SK-N-SH (cell line): ENCODE measurements at regions not wholly inside any gene's neighbourhood (a gene's known extent, or its start where the extent isn't known, plus 50 kb on each side); places are given as distances from the start of the nearest gene placed in this dataset.

Source experiments
- CTCF ChIA-PET: fragments of 300-600, 350-600 bp; formaldehyde crosslinking; extraction: SDS; loops from one replicate; lab custom pipeline; 2021; lab: Yijun Ruan, JAX
- POLR2A ChIA-PET: fragments of 350-600 bp; sonication (Branson Sonifier 250); formaldehyde crosslinking; extraction: SDS; loops from one replicate; lab custom pipeline; 2020; ENCODE audit warnings: antibody characterized with exemption, inconsistent platforms; lab: Yijun Ruan, JAX
- DNase-seq: peaks from one replicate; pipeline ENCODE4 v3.0.0; 2012
- H2AFZ ChIP-seq: fragments of 200-600 bp; sonication (generic); 2 replicates; pipeline ENCODE4 v1.8.1; 2016; ENCODE audit warnings: antibody characterized with exemption, mild to moderate bottlenecking, low read depth
- H3F3A ChIP-seq: fragments of 200-600 bp; sonication (generic); replicated peaks from 2 replicates; pipeline ENCODE3; 2016; ENCODE audit warnings: antibody characterized with exemption, mild to moderate bottlenecking; ENCODE audit not compliant: insufficient read depth
- H3K27ac ChIP-seq, 2 experiments: fragments of 200-500 bp in 1 of 2; fragments of 200-600 bp in 1 of 2; sonication (Bioruptor generic) in 1 of 2; sonication (generic), shearing (Covaris generic) in 1 of 2; 2 replicates each; pipeline versions ENCODE4 v1.5.1 to v1.6.1; 2014 to 2016; ENCODE audit warnings: low read depth in 2 of 2, inconsistent platforms in 1 of 2, low read length in 1 of 2, mild to moderate bottlenecking in 1 of 2, mixed read lengths in 1 of 2
- H3K27me3 ChIP-seq: fragments of 200-600 bp; sonication (generic), shearing (Covaris generic); 2 replicates; pipeline ENCODE4 v1.6.1; 2016; ENCODE audit warnings: mixed run types; ENCODE audit not compliant: insufficient read depth
- H3K36me3 ChIP-seq, 2 experiments: fragments of 200-500 bp in 1 of 2; fragments of 200-600 bp in 1 of 2; sonication (Bioruptor generic) in 1 of 2; sonication (generic) in 1 of 2; replicated peaks in 1 of 2; 2 replicates each; pipeline versions ENCODE3 to v1.5.1; 2014 to 2016; ENCODE audit warnings: low read length in 1 of 2, mild to moderate bottlenecking in 1 of 2; ENCODE audit not compliant: insufficient read depth in 2 of 2, control insufficient read depth in 1 of 2
- H3K4me1 ChIP-seq, 2 experiments: fragments of 200-500 bp in 1 of 2; fragments of 200-600 bp in 1 of 2; sonication (Bioruptor generic) in 1 of 2; sonication (generic), shearing (Covaris generic) in 1 of 2; 2 replicates each; pipeline versions ENCODE4 v1.5.1 to v1.6.1; 2014 to 2016; ENCODE audit warnings: low read depth in 1 of 2, low read length in 1 of 2, mixed run types in 1 of 2; ENCODE audit not compliant: insufficient read depth in 2 of 2, control insufficient read depth in 1 of 2
- H3K4me2 ChIP-seq: fragments of 200-600 bp; sonication (generic), shearing (Covaris generic); 2 replicates; pipeline ENCODE4 v1.6.1; 2017; ENCODE audit warnings: mixed run types
- H3K4me3 ChIP-seq, 2 experiments: fragments of 200-500 bp in 1 of 2; fragments of 200-600 bp in 1 of 2; sonication (Bioruptor generic) in 1 of 2; sonication (generic), shearing (Covaris generic) in 1 of 2; 2 replicates each; pipeline versions ENCODE4 v1.5.1 to v1.8.1; 2014 to 2016; ENCODE audit warnings: low read depth in 2 of 2, inconsistent platforms in 1 of 2, low read length in 1 of 2, mild to moderate bottlenecking in 1 of 2, mixed read lengths in 1 of 2, moderate library complexity in 1 of 2
- H3K79me2 ChIP-seq: fragments of 200-600 bp; sonication (generic); 2 replicates; pipeline ENCODE4 v1.8.1; 2017; ENCODE audit warnings: mild to moderate bottlenecking; ENCODE audit not compliant: insufficient read depth
- H3K9ac ChIP-seq: fragments of 200-600 bp; sonication (generic); 2 replicates; pipeline ENCODE4 v1.6.1; 2017; ENCODE audit warnings: mixed run types
- H3K9me2 ChIP-seq: fragments of 200-600 bp; sonication (generic); 2 replicates; pipeline ENCODE4 v1.6.1; 2017; ENCODE audit warnings: mixed run types
- H3K9me3 ChIP-seq: fragments of 200-600 bp; sonication (generic); 2 replicates; pipeline ENCODE4 v1.6.1; 2017; ENCODE audit warnings: mixed run types, mild to moderate bottlenecking, moderate library complexity
- H4K20me1 ChIP-seq: fragments of 200-600 bp; sonication (generic); 2 replicates; pipeline ENCODE4 v1.6.1; 2017; ENCODE audit warnings: mild to moderate bottlenecking, mixed run types; ENCODE audit not compliant: insufficient read depth
- CTCF ChIP-seq: fragments of 200-600 bp; sonication (generic); IDR thresholded peaks from 2 replicates; pipeline ENCODE4 v1.6.1; 2017; ENCODE audit warnings: antibody characterized with exemption, mild to moderate bottlenecking, moderate library complexity
- ELF1 ChIP-seq: IDR thresholded peaks from 2 replicates; pipeline ENCODE4 v1.4.0; 2012
- FOXJ3 ChIP-seq: sonication (generic); formaldehyde crosslinking; IDR thresholded peaks from 2 replicates; pipeline ENCODE4 v1.5.1; 2020; ENCODE audit warnings: mild to moderate bottlenecking, missing genetic modification reagents
- FOXM1 ChIP-seq: IDR thresholded peaks from 2 replicates; pipeline ENCODE4 v1.4.0; 2012; ENCODE audit warnings: low read depth, mild to moderate bottlenecking
- GATA2 ChIP-seq: sonication (generic); formaldehyde crosslinking; IDR thresholded peaks from 2 replicates; pipeline ENCODE4 v1.5.0; 2020; ENCODE audit warnings: mild to moderate bottlenecking, missing genetic modification reagents
- RAD21 ChIP-seq: IDR thresholded peaks from 2 replicates; pipeline ENCODE4 v1.6.1; 2012; ENCODE audit warnings: mild to moderate bottlenecking, low read length
- RCOR1 ChIP-seq: fragments of 150-350 bp; IDR thresholded peaks from 2 replicates; pipeline ENCODE4 v1.6.1; 2017; ENCODE audit warnings: antibody characterized with exemption, low read length
- RXRA ChIP-seq: IDR thresholded peaks from 2 replicates; pipeline ENCODE4 v1.4.0; 2012; ENCODE audit warnings: low read depth, mild to moderate bottlenecking, borderline replicate concordance
- SIN3A ChIP-seq: IDR thresholded peaks from 2 replicates; pipeline ENCODE4 v1.6.1; 2012; ENCODE audit warnings: low read depth, mild to moderate bottlenecking, low read length, moderate library complexity, borderline replicate concordance
- SMC3 ChIP-seq: IDR thresholded peaks from 2 replicates; pipeline ENCODE4 v1.6.1; 2012; ENCODE audit warnings: low read depth, low read length, improper control_type of control experiment
- TAF1 ChIP-seq: IDR thresholded peaks from 2 replicates; pipeline ENCODE4 v1.6.1; 2012; ENCODE audit warnings: low read depth, mild to moderate bottlenecking, low read length, moderate library complexity, borderline replicate concordance
- TCF12 ChIP-seq: IDR thresholded peaks from 2 replicates; pipeline ENCODE4 v1.4.0; 2012
- TEAD4 ChIP-seq: IDR thresholded peaks from 2 replicates; pipeline ENCODE4 v1.4.0; 2012; ENCODE audit warnings: mild to moderate bottlenecking, borderline replicate concordance; ENCODE audit not compliant: insufficient read depth
- YY1 ChIP-seq: IDR thresholded peaks from 2 replicates; pipeline ENCODE4 v1.4.0; 2012; ENCODE audit warnings: low read depth, mild to moderate bottlenecking
- WGBS: methylation state at CpG from one replicate; pipeline ENCODE4 v1.1.6; 2017; ENCODE audit warnings: low lambda C conversion rate; 5-methylcytosine and 5-hydroxymethylcytosine counted together

DNA sequence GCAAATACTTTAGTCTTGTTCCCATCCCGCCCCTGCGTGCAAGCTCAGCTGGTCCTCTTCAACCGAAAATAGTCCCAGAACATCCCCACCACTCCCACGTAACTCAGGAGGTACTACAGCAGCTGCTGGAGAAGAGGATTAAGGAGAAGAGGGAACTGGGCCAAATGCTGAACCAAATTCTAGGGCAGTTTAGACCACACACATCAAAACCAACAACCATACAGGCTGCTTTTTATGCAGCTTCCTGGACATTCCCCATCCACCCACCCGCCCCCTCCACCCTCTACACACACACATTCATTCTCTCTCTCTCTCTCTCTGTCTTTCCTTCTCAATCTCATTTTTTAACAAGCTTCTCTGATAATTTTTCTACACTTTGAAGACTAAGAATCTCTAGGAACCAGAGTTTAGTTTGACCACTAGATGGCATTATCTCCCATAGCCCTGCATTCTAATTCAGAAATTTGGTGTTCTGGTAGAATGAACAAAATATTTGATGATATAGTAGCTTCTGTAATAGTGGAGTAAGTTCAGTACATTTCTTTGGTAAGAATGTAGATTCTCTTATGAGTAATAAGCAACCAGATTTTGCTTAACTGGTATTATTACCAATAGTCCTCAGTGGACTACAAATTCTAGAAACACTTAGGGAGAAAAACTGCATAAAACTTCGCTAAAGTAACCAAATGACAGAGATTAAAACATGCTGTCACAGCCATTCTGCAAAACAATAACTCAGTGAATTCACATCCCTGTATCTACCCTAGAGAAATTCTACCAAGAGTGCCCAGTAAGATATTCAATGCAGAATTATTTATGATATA is 52.1 kb upstream of the BEND6 start:
- H3K36me3 ChIP-seq = peaks cover 5 to 20% of the 10 kb centered on the region in 2 experiments
- TF ChIP-seq CTCF (peak; percentile 88), SMC3 (peak; percentile 60), GATA2 (no peak), RAD21 (peak; percentile 79)
- H4K20me1 ChIP-seq = no peaks in the 10 kb centered on the region
- H3K9ac ChIP-seq = no peak overlapping the region
- CTCF ChIA-PET = interaction anchor here (0.6 to 6.5 kb wide), 83 partner anchors 8 to 588 kb away, joined by 3 to 104 read pairs (median 4); partner anchors contain the start of genes BEND6, DST and PRIM2
- H3F3A ChIP-seq = peaks cover 25% of the 10 kb centered on the region
- H3K9me3 ChIP-seq = no peaks in the 10 kb centered on the region
- H3K9me2 ChIP-seq = no peaks in the 10 kb centered on the region
- 0 out of 2 replicates have a peak overlapping the region, but pooled peaks have one; percentile 11 for H3K4me2 ChIP-seq
- H3K79me2 ChIP-seq = peaks cover 15% of the 10 kb centered on the region
- H3K4me1 ChIP-seq = peaks cover 0 to 23% of the 10 kb centered on the region in 2 experiments; a peak in 3 of 4 replicates
- no peak overlapping the region for H2AFZ ChIP-seq
- DNase-seq = peak; percentile 51
- WGBS = 56% methylated on average over 6 of the region's 6 CpGs
- no peaks in the 10 kb centered on the region for H3K27me3 ChIP-seq
- peak overlapping the region in 1 of 2 experiments; percentile 36; a peak in 2 of 4 replicates for H3K27ac ChIP-seq
- POLR2A ChIA-PET = no interaction called here
- H3K4me3 ChIP-seq = no peak overlapping the region; a peak in 1 of 4 replicates

DNA sequence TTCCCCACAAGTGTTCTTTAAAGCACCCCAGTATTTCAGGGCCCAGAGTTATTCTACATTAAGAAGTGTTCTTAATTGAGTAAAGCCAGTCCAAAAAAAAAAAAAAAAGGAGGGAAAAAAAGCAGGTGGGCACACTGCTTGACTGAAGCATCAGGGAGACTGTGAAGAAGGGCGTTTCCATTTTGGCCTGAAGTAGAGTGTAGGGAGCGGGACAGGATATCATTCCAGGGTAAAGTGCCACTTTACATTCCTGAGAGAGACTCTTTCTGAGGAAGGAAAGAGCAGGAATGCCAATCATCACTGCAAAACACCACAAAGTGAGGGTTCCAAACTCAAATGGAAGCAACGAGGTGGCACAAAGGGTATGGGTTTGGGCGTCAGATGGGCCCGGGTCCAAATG is 54.1 kb upstream of the BEND6 start:
- Histone ChIP-seq H3K4me2 (no peak overlapping the region), H3K4me3 (no peak overlapping the region), H3K4me1 (peaks cover 0 to 19% of the 10 kb centered on the region in 2 experiments; a peak in 3 of 4 replicates), H3K79me2 (peaks cover 13% of the 10 kb centered on the region), H2AFZ (no peak overlapping the region), H3F3A (peaks cover 20% of the 10 kb centered on the region), H3K36me3 (peaks cover 7 to 28% of the 10 kb centered on the region in 2 experiments), H4K20me1 (no peaks in the 10 kb centered on the region), H3K27me3 (no peaks in the 10 kb centered on the region), H3K27ac (no peak overlapping the region), H3K9ac (no peak overlapping the region), H3K9me3 (no peaks in the 10 kb centered on the region), H3K9me2 (no peaks in the 10 kb centered on the region)
- DNase-seq = no peak
- ChIA-PET CTCF (interaction anchor here (1.1 to 6.5 kb wide), 3 partner anchors 12 to 415 kb away, joined by 3 to 64 read pairs (median 4); partner anchors contain the start of gene PRIM2), POLR2A (no interaction called here)
- no peak for TF ChIP-seq TEAD4
- TF ChIP-seq GATA2 = no peak
- no peak for TF ChIP-seq TCF12
- TF ChIP-seq RXRA = no peak
- no peak for TF ChIP-seq RAD21
- TF ChIP-seq YY1 = no peak
- no peak for TF ChIP-seq TAF1
- TF ChIP-seq SIN3A = no peak
- no peak for TF ChIP-seq RCOR1
- no peak for TF ChIP-seq FOXJ3
- TF ChIP-seq FOXM1 = no peak
- TF ChIP-seq ELF1 = no peak
- WGBS = 90% methylated on average over 5 of the region's 5 CpGs
